HG02759 (cell line): ENCODE measurements at regions not wholly inside any gene's neighbourhood (a gene's known extent, or its start where the extent isn't known, plus 50 kb on each side); places are given as distances from the start of the nearest gene placed in this dataset.

ENCODE experiments used
- ATAC-seq: cut with Tn5 transposase; IDR thresholded peaks from one replicate; pipeline ENCODE4 v1.9.1; 2021; ENCODE audit warnings: mild to moderate bottlenecking, moderate library complexity; ENCODE audit not compliant: unreplicated experiment

- no peak for ATAC-seq
These were observed 184.4 kb downstream of the MDFIC start for GRCh38 chr7:115106316-115106715.

- no peak for ATAC-seq
These were observed 180.8 kb downstream of the MDFIC start for GRCh38 chr7:115102738-115103137.

- ATAC-seq, result no peak
These were observed 179.3 kb downstream of the MDFIC start for GRCh38 chr7:115101199-115101598.

GRCh38 chr7:115099906-115100305 lies 178.0 kb downstream of the MDFIC start:
- ATAC-seq, result no peak

GRCh38 chr7:115097175-115097671 lies 175.3 kb downstream of the MDFIC start:
- ATAC-seq, result no peak

GRCh38 chr7:115096262-115096661 lies 174.4 kb downstream of the MDFIC start:
- no peak for ATAC-seq

- no peak for ATAC-seq
These were observed 172.3 kb downstream of the MDFIC start for GRCh38 chr7:115094163-115094562.

GRCh38 chr7:115088893-115089292 lies 167.0 kb downstream of the MDFIC start:
- ATAC-seq, result no peak

- ATAC-seq, result no peak
These were observed 165.5 kb downstream of the MDFIC start for GRCh38 chr7:115087437-115087836.

- no peak for ATAC-seq
These were observed 164.4 kb downstream of the MDFIC start for GRCh38 chr7:115086146-115086841.

- ATAC-seq, result no peak
These were observed 163.5 kb downstream of the MDFIC start for GRCh38 chr7:115085421-115085820.

GRCh38 chr7:115083935-115084334 lies 162.0 kb downstream of the MDFIC start:
- no peak for ATAC-seq

- no peak for ATAC-seq
These were observed 159.9 kb downstream of the MDFIC start for GRCh38 chr7:115081772-115082171.

GRCh38 chr7:115078851-115079250 lies 157.0 kb downstream of the MDFIC start:
- ATAC-seq, result no peak

GRCh38 chr7:115078386-115078785 lies 156.5 kb downstream of the MDFIC start:
- ATAC-seq, result no peak

GRCh38 chr7:115070311-115070710 lies 148.4 kb downstream of the MDFIC start:
- ATAC-seq, result no peak
